ENCODE measurements at regions not wholly inside any gene's neighbourhood (a gene's known extent, or its start where the extent isn't known, plus 50 kb on each side); places are given as distances from the start of the nearest gene placed in this dataset.

DNA sequence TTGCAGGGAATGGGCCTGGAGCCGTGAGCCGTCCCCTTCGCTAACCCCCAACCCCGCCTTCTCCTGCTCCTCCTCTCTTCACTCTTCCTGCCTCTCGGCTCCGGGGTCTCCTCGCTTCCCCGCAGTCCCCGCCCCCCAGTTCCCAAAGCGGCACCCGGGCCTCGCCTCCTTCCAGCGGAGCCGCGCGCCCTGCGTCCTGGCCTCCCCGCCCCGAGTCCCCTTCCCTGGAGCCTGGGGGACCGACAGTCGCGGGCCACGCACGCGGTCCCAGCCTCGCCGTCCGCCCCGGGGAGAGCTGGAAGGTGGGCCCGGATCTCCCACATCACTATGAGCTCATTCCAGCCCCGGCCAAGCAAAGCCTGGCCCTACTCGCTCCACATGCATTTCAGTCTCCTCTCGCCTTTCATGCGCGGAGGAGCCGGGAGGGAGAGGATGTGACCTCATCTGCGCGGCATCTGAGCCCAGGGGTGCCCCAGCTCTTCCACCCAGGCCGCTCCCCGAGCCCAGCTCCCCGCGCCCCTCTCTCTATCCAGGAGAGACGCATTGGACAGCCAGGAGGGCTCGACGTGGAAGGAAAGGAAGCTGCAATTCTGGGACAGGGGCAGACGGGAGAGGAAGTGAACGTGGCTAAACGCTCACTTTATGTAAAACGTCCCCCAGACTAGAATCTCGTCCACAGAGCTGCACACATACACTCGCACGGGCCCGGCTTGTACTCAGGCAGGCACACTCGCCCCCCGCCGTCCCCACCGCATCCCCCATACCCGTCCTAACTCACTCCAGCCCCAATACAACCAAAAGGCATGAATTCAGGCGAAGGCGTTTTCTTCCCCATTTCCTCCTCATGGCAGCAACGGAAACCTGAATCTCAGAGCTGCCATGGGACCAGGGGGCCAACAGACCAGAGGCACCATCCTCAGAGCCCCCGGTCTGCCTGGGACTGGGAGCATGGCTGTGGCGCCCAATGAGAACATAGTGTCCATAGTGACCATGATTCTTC lies 108.7 kb upstream of the CCND2 start:
- no peaks in the 10 kb centered on the region for H3K79me2 ChIP-seq (ENCODE audit: control insufficient read depth, insufficient read depth, low read length)
- peak; percentile 92 for ATAC-seq
- ChIA-PET RAD21 (ENCODE audit: unreplicated experiment) (interaction anchor here (0.7 to 3.3 kb wide), 12 partner anchors 10 to 111 kb away, joined by 3 to 16 read pairs (median 4); no protein-coding TSS in a partner anchor), CTCF (interaction anchor here (0.5 to 3.6 kb wide), 11 partner anchors 9 to 373 kb away, joined by 3 to 18 read pairs (median 3); a partner anchor contains a TSS), SMC1A (ENCODE audit: uncharacterized antibody, unreplicated experiment) (interaction anchor here (1.0 to 7.1 kb wide), 14 partner anchors 11 to 108 kb away, joined by 3 to 67 read pairs (median 6); partner anchors contain the start of gene CCND2), POLR2A (interaction anchor here (0.6 to 2.8 kb wide), 21 partner anchors 9 to 411 kb away, joined by 3 to 33 read pairs (median 4); no protein-coding TSS in a partner anchor)
- peak overlapping the region; percentile 86 for H3K4me2 ChIP-seq (ENCODE audit: control insufficient read depth, insufficient read depth)
- no TSS peak for BruUV-seq (replicated peaks)
- H2AFZ ChIP-seq (ENCODE audit: control insufficient read depth, low read depth, low read length): peak overlapping the region; percentile 94
- H3K4me1 ChIP-seq (ENCODE audit: control insufficient read depth, insufficient read depth, low read length): peaks cover 21% of the 10 kb centered on the region
- no peak for FAIRE-seq
- H3K9ac ChIP-seq (ENCODE audit: control insufficient read depth, insufficient read depth, low read length): peak overlapping the region; percentile 76
- peak overlapping the region; percentile 59 for H3K27ac ChIP-seq (ENCODE audit: control insufficient read depth, insufficient read depth)
- in situ Hi-C loops (cut with MboI) (no loop called here), intact Hi-C loops (cut with micrococcal nuclease; ENCODE audit: unreplicated experiment) (no loop called here)
- no peaks in the 10 kb centered on the region for H3K36me3 ChIP-seq (ENCODE audit: control insufficient read depth in 2 of 2, insufficient read depth in 2 of 2, low read length in 1 of 2)
- no peak for DNase-seq (ENCODE audit: low read depth, low spot score)
- H3K4me3 ChIP-seq: peak overlapping the region; percentile 55; the same call in 1 of the 2 replicates
- H3K27me3 ChIP-seq (replicated peaks in 1 of 2; ENCODE audit: control insufficient read depth in 2 of 2, insufficient read depth in 2 of 2, low read length in 1 of 2): no peaks in the 10 kb centered on the region
- no peaks in the 10 kb centered on the region for H4K20me1 ChIP-seq (ENCODE audit: control insufficient read depth, insufficient read depth)
- H3K9me3 ChIP-seq (replicated peaks; ENCODE audit: control insufficient read depth, insufficient read depth, low read length): no peaks in the 10 kb centered on the region; the same call in 1 of the 3 replicates
- 6% methylated on average over 53 of the region's 63 CpGs for WGBS (ENCODE audit: insufficient coverage, insufficient replicate concordance, low lambda C conversion rate, missing lambda C conversion rate)
- peak; percentile 65; the same call in 1 of the 2 replicates for TF ChIP-seq EED (IDR thresholded peaks at IDR 0.05; ENCODE audit: low read depth)
- TF ChIP-seq MYC (IDR thresholded peaks at IDR 0.05; ENCODE audit: insufficient read depth, insufficient read length, insufficient replicate concordance, low read length, severe bottlenecking): no peak
- TF ChIP-seq CREM (IDR thresholded peaks at IDR 0.05; ENCODE audit: low read depth): peak; percentile 27; the same call in 1 of the 2 replicates
- no peak for TF ChIP-seq ZNF217 (IDR thresholded peaks at IDR 0.05)
- peak; percentile 24 for TF ChIP-seq E2F8 (IDR thresholded peaks at IDR 0.05; ENCODE audit: low read depth, partially characterized antibody)
- no peak for TF ChIP-seq RCOR1 (conservative IDR thresholded peaks at IDR 0.05; ENCODE audit: low read depth, low read length)
- no peak for TF ChIP-seq NKRF (conservative IDR thresholded peaks at IDR 0.05)
- 0 out of 4 replicates have a peak, but pooled peaks of 1 of the 2 experiments have one; percentile 34 for TF ChIP-seq IKZF2 (IDR thresholded peaks at IDR 0.05)
- TF ChIP-seq, protein P1, sequence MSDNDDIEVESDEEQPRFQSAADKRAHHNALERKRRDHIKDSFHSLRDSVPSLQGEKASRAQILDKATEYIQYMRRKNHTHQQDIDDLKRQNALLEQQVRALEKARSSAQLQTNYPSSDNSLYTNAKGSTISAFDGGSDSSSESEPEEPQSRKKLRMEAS (IDR thresholded peaks at IDR 0.05; ENCODE audit: low read depth, low read length): peak; percentile 56; the same call in 1 of the 2 replicates
- peak; percentile 70 for TF ChIP-seq IKZF1 (conservative IDR thresholded peaks at IDR 0.05)
- no peak for TF ChIP-seq TARDBP (IDR thresholded peaks at IDR 0.05; ENCODE audit: borderline replicate concordance)
- TF ChIP-seq NRF1 (conservative IDR thresholded peaks at IDR 0.05; ENCODE audit: low read depth, low read length): no peak
- TF ChIP-seq ZNF274 (IDR thresholded peaks at IDR 0.05; ENCODE audit: insufficient read depth, insufficient read length): no peak
